Fibroblast of pulmonary artery (primary cell): ENCODE measurements at regions not wholly inside any gene's neighbourhood (a gene's known extent, or its start where the extent isn't known, plus 50 kb on each side); places are given as distances from the start of the nearest gene placed in this dataset.

Experiments used
- DNase-seq: peaks from one replicate; pipeline ENCODE4 v3.0.0-alpha.2; 2010; ENCODE audit warnings: low read depth
- H3K4me3 ChIP-seq: replicated peaks from 2 replicates; pipeline ENCODE4 v1.5.1; 2011; ENCODE audit warnings: low read depth, mild to moderate bottlenecking, control low read depth, low read length, moderate library complexity
- TF ChIP-seq, protein P1 (sequence below): IDR thresholded peaks from 2 replicates; pipeline ENCODE4 v1.5.1; 2011; ENCODE audit warnings: mild to moderate bottlenecking, control low read depth, low read length, inconsistent platforms; ENCODE audit errors: missing control alignments

GRCh38 chr11:115920092-115920461 is 415.9 kb upstream of the CADM1 start:
- no peak for DNase-seq
- TF ChIP-seq, protein P1, sequence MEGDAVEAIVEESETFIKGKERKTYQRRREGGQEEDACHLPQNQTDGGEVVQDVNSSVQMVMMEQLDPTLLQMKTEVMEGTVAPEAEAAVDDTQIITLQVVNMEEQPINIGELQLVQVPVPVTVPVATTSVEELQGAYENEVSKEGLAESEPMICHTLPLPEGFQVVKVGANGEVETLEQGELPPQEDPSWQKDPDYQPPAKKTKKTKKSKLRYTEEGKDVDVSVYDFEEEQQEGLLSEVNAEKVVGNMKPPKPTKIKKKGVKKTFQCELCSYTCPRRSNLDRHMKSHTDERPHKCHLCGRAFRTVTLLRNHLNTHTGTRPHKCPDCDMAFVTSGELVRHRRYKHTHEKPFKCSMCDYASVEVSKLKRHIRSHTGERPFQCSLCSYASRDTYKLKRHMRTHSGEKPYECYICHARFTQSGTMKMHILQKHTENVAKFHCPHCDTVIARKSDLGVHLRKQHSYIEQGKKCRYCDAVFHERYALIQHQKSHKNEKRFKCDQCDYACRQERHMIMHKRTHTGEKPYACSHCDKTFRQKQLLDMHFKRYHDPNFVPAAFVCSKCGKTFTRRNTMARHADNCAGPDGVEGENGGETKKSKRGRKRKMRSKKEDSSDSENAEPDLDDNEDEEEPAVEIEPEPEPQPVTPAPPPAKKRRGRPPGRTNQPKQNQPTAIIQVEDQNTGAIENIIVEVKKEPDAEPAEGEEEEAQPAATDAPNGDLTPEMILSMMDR: no peak
- H3K4me3 ChIP-seq: no peak overlapping the region

- no peak overlapping the region for H3K4me3 ChIP-seq
- DNase-seq: peak; percentile 7
- TF ChIP-seq, protein P1: no peak
Measured at GRCh38 chr11:115919341-115920091, 415.3 kb upstream of the CADM1 start.

DNA sequence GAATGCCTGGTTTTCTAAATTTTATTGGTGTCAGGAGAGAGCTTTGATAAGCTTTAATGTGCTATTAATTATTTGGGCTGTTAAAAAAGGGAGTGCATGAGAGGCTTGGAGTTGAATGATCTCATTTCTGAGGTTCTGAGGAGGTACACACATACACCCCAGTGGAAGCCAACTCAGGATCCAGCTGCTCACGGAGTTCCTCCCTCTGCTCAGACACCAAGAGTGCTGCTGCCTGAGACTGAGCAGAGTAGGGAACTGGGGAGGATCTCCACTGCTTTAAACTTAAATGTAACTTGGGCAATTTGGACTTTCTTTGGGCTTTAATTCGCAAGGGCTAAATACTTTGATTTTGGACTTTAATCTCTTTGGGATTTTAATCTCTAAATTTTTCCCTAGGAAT is 414.4 kb upstream of the CADM1 start:
- H3K4me3 ChIP-seq: no peak overlapping the region
- no peak for DNase-seq
- TF ChIP-seq, protein P1: no peak

GRCh38 chr11:115916608-115917007 is 412.4 kb upstream of the CADM1 start:
- H3K4me3 ChIP-seq: no peak overlapping the region
- TF ChIP-seq, protein P1: no peak
- DNase-seq: no peak

GRCh38 chr11:115912484-115912945 is 408.3 kb upstream of the CADM1 start:
- TF ChIP-seq, protein P1: no peak
- no peak for DNase-seq

DNA sequence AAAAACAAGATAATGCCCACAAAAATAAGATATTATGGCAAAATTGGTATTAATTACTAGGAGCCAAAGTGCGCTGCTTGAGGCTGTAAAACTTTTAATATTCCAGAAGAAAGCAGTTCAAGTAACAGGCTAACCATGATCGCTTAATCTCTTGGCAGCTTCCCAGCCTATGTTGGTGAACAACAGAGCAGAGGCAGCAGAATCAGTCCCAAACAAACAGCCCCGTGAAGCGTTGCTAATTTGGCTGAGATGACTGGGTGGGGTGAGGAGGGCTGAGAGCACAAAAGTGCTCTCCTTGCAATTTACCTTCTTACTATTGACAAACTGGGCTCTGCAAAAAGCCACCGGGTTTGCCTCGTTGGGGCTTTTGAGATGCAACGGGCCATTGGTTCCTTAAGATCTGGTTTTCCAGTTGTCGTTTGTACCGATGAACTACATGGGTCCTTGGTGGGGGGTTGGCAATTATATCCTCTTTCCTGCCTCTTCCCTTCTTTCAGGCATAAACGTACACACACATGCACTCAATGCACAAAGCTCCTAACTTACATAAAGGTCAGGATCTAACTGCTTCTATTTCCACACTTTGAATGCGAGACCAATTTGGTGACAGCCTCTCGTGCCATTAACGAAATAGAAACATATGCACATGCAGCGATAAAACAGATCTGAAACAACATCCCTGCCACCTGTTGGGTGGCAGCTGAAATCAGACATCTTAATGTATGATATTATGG is 407.6 kb upstream of the CADM1 start:
- no peak for DNase-seq
- H3K4me3 ChIP-seq: no peak overlapping the region
- TF ChIP-seq, protein P1: no peak

More at GRCh38 chr11:115912484-115912945, 408.3 kb upstream of the CADM1 start:
- H3K4me3 ChIP-seq: no peak overlapping the region

DNA sequence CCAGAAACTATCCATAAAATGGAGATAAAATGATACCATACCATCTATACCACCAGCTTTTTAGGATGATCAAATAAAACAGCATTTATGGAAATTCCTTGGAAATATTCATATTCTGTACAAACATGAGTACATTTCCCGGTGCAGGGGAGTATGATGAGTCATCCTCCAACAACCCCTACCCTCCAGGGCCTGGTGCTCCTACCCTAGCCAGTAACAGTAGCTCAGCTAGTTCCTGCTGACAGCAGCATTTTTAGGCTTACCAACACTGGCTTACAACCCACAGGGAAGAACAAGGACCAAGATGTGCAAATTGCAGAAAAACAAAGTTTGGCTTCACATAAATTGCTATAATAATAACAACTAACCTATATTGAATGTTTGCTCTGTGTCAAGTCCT is 406.2 kb upstream of the CADM1 start:
- H3K4me3 ChIP-seq: no peak overlapping the region
- TF ChIP-seq, protein P1: no peak
- DNase-seq: no peak
